BLaER1 (cell line): ENCODE measurements at regions not wholly inside any gene's neighbourhood (a gene's known extent, or its start where the extent isn't known, plus 50 kb on each side); places are given as distances from the start of the nearest gene placed in this dataset.

Experiments used
- H3K27ac ChIP-seq: shearing (Covaris generic); formaldehyde crosslinking; 2 replicates; pipeline ENCODE4 v1.8.1; 2022
- H3K27me3 ChIP-seq: shearing (Covaris generic); formaldehyde crosslinking; 2 replicates; pipeline ENCODE4 v1.8.1; 2022
- H3K36me3 ChIP-seq: shearing (Covaris generic); formaldehyde crosslinking; 2 replicates; pipeline ENCODE4 v1.8.1; 2022
- H3K4me1 ChIP-seq: shearing (Covaris generic); formaldehyde crosslinking; 2 replicates; pipeline ENCODE4 v1.8.1; 2022
- H3K4me2 ChIP-seq: shearing (Covaris generic); formaldehyde crosslinking; 2 replicates; pipeline ENCODE4 v1.8.1; 2022
- H3K4me3 ChIP-seq: shearing (Covaris generic); formaldehyde crosslinking; 2 replicates; pipeline ENCODE4 v1.8.1; 2022
- H3K9ac ChIP-seq: shearing (Covaris generic); formaldehyde crosslinking; 2 replicates; pipeline ENCODE4 v1.8.1; 2022
- H3K9me3 ChIP-seq: shearing (Covaris generic); formaldehyde crosslinking; 2 replicates; pipeline ENCODE4 v1.8.1; 2022
- H4K20me1 ChIP-seq: shearing (Covaris generic); formaldehyde crosslinking; 2 replicates; pipeline ENCODE4 v1.8.1; 2022
- Cebpa-rat ChIP-seq: shearing (Covaris generic); IDR thresholded peaks from 2 replicates; pipeline ENCODE4 v1.8.1; 2022

- no peak overlapping the region for H3K27ac ChIP-seq
- no peak overlapping the region for H3K9ac ChIP-seq
- no peaks in the 10 kb centered on the region for H3K9me3 ChIP-seq
- no peak overlapping the region for H3K4me3 ChIP-seq
- no peak overlapping the region for H3K4me2 ChIP-seq
- TF ChIP-seq Cebpa-rat: no peak
- H3K4me1 ChIP-seq: no peaks in the 10 kb centered on the region
- no peaks in the 10 kb centered on the region for H4K20me1 ChIP-seq
- no peaks in the 10 kb centered on the region for H3K36me3 ChIP-seq
- no peaks in the 10 kb centered on the region for H3K27me3 ChIP-seq
These were observed 708.6 kb upstream of the MARCKS start for GRCh38 chr6:113148566-113148965.

DNA sequence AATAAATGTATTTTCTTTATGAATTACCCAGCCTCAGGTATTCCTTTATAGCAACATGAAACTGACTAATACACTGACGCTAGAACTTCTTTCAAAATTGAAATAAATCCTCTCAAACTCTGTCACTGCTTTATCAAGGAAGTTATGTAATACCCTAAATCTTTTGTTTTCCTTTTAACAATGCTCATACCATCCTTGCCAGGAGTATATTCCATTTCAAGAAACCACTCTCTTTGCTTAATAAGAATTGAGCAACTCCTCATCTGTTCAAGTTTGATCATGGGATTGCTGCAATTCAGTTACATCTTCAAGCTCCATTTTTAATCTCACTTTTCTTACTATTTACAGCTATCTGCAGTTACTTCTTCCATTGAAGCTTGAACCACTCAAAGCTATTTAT is 707.6 kb upstream of the MARCKS start:
- Histone ChIP-seq H3K9ac (no peak overlapping the region), H3K27ac (no peak overlapping the region), H3K4me1 (no peaks in the 10 kb centered on the region), H3K36me3 (no peaks in the 10 kb centered on the region), H3K27me3 (no peaks in the 10 kb centered on the region), H3K4me2 (no peak overlapping the region), H3K4me3 (no peak overlapping the region), H3K9me3 (no peaks in the 10 kb centered on the region), H4K20me1 (no peaks in the 10 kb centered on the region)
- no peak for TF ChIP-seq Cebpa-rat

- TF ChIP-seq Cebpa-rat: no peak
- Histone ChIP-seq H3K4me2 (no peak overlapping the region), H3K9me3 (no peaks in the 10 kb centered on the region), H3K27ac (no peak overlapping the region), H3K4me3 (no peak overlapping the region), H3K4me1 (no peaks in the 10 kb centered on the region), H3K36me3 (no peaks in the 10 kb centered on the region), H3K27me3 (no peaks in the 10 kb centered on the region), H3K9ac (no peak overlapping the region), H4K20me1 (no peaks in the 10 kb centered on the region)
These were observed 696.7 kb upstream of the MARCKS start for GRCh38 chr6:113160306-113161017.

DNA sequence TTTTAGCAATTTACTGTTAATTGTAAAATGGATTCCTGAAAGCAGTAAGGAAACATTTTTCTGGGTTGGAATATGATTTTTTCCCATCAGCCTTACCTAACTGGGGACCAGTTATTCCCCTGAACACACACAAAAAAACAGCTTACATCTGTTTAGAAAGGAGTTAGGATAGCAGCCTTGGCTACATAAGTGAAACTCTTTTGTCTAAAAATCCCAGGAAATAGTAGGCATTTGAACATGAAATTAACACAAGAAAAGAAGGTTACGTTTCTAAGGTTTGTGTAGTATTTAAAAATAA is 696.2 kb upstream of the MARCKS start:
- no peak overlapping the region for H3K9ac ChIP-seq
- TF ChIP-seq Cebpa-rat: no peak
- no peak overlapping the region for H3K4me3 ChIP-seq
- H3K27me3 ChIP-seq: no peaks in the 10 kb centered on the region
- no peak overlapping the region for H3K27ac ChIP-seq
- no peaks in the 10 kb centered on the region for H3K4me1 ChIP-seq
- H3K9me3 ChIP-seq: no peaks in the 10 kb centered on the region
- no peaks in the 10 kb centered on the region for H3K36me3 ChIP-seq
- H4K20me1 ChIP-seq: no peaks in the 10 kb centered on the region
- no peak overlapping the region for H3K4me2 ChIP-seq

DNA sequence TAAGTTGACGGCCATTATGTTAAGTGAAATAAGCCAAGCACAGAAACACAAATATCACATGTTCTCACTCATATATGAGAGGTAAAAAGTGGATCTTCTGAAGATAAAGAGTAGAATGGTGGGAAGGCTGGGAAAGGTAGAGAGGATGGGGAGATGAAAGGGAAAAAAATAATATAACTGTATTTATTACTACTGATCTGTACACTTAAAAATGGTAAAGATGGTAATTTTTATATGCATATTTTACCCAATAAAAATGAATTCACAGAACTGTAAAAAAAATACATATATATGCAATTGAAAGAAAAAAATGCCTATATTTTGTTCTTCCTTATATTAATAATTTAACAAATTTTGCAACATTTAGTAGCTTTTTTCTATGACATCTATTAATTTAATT is 694.4 kb upstream of the MARCKS start:
- Histone ChIP-seq H3K9me3 (no peaks in the 10 kb centered on the region; the same call in 1 of the 2 replicates), H3K4me1 (no peaks in the 10 kb centered on the region), H3K4me3 (no peak overlapping the region), H3K4me2 (no peak overlapping the region), H4K20me1 (no peaks in the 10 kb centered on the region), H3K9ac (no peak overlapping the region), H3K27ac (no peak overlapping the region), H3K27me3 (no peaks in the 10 kb centered on the region), H3K36me3 (no peaks in the 10 kb centered on the region)
- no peak for TF ChIP-seq Cebpa-rat

- H3K4me1 ChIP-seq: no peaks in the 10 kb centered on the region
These were observed 689.1 kb upstream of the MARCKS start for GRCh38 chr6:113168057-113168456.

DNA sequence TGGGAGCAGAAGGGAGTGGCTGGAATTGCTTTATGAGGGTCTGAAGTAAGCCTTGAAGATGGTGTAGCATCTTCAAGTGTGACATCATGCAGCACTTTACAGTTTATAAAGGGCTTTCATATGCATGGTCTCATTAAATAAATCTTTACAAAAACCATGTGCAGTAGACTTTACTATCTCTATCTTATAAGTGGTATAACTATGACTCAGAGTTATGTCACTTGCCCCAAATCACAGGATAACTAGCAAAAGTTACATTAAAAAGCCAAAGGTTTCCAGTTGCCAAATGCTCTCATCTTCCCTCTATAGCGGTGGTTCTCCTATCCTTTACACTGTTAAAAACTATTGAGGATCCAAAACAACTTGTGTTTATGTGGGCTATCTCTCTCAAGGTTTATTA is 687.7 kb upstream of the MARCKS start:
- H4K20me1 ChIP-seq: no peaks in the 10 kb centered on the region
- no peaks in the 10 kb centered on the region for H3K36me3 ChIP-seq
- no peak overlapping the region for H3K4me2 ChIP-seq
- H3K27me3 ChIP-seq: no peaks in the 10 kb centered on the region
- no peak for TF ChIP-seq Cebpa-rat
- H3K4me1 ChIP-seq: no peaks in the 10 kb centered on the region
- peaks cover 5% of the 10 kb centered on the region; the same call in 1 of the 2 replicates for H3K9me3 ChIP-seq
- no peak overlapping the region for H3K4me3 ChIP-seq
- no peak overlapping the region for H3K27ac ChIP-seq
- H3K9ac ChIP-seq: no peak overlapping the region

More at GRCh38 chr6:113168057-113168456, 689.1 kb upstream of the MARCKS start:
- H4K20me1 ChIP-seq: no peaks in the 10 kb centered on the region
- H3K27ac ChIP-seq: no peak overlapping the region
- H3K9me3 ChIP-seq: peaks cover 5% of the 10 kb centered on the region; the same call in 1 of the 2 replicates
- no peaks in the 10 kb centered on the region for H3K36me3 ChIP-seq
- H3K4me3 ChIP-seq: no peak overlapping the region
- H3K9ac ChIP-seq: no peak overlapping the region
- H3K27me3 ChIP-seq: no peaks in the 10 kb centered on the region
- H3K4me2 ChIP-seq: no peak overlapping the region
- TF ChIP-seq Cebpa-rat: no peak

DNA sequence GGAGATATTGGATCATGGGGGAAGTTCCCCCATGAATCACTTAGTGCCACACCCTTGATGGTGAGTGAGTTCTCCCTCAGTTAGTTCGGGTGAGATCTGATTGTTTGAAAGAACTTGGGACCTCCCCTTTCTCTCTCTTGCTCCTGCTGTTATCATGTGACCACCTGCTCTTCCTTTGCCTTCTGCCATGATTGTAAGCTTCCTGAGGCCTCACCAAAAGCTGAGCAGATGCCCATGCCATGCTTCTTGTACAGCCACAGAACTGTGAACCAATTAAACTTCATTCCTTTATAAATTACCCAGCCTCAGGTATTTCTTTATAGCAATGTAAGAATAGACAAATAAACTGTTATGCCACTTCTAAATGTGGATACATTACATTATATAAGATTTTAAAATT is 686.7 kb upstream of the MARCKS start:
- Histone ChIP-seq H3K4me1 (no peaks in the 10 kb centered on the region), H3K9me3 (peaks cover 5% of the 10 kb centered on the region; the same call in 1 of the 2 replicates), H3K4me3 (no peak overlapping the region), H3K27ac (no peak overlapping the region), H3K27me3 (no peaks in the 10 kb centered on the region), H3K36me3 (no peaks in the 10 kb centered on the region), H4K20me1 (no peaks in the 10 kb centered on the region), H3K4me2 (no peak overlapping the region), H3K9ac (no peak overlapping the region)
- no peak for TF ChIP-seq Cebpa-rat

DNA sequence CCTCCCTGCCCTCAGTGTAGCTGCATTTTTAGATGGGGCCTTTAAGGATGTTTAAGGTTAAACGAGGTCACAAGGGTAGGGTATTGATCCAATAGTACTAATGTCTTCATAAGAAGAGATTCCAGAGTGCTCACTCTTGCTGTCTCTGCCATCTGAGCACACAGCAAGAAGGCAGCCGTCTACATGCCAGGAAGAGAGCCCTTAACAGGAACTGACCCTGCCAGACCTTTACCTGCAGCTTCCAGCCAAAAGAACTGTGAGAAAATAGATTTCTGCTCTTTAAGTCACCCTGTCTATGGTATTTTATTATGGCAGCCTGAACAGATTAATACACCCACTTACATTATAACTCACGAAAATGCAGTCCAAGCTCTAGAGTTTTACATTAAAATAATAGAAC is 685.3 kb upstream of the MARCKS start:
- Histone ChIP-seq H4K20me1 (no peaks in the 10 kb centered on the region), H3K4me3 (no peak overlapping the region), H3K27ac (no peak overlapping the region), H3K9ac (no peak overlapping the region), H3K27me3 (no peaks in the 10 kb centered on the region), H3K4me2 (no peak overlapping the region), H3K4me1 (no peaks in the 10 kb centered on the region), H3K9me3 (peaks cover 5% of the 10 kb centered on the region; the same call in 1 of the 2 replicates), H3K36me3 (no peaks in the 10 kb centered on the region)
- no peak for TF ChIP-seq Cebpa-rat

- Histone ChIP-seq H3K27ac (no peak overlapping the region), H3K27me3 (no peaks in the 10 kb centered on the region), H3K4me2 (no peak overlapping the region), H3K9ac (no peak overlapping the region), H3K36me3 (no peaks in the 10 kb centered on the region), H3K4me3 (no peak overlapping the region), H4K20me1 (no peaks in the 10 kb centered on the region), H3K9me3 (peaks cover 5% of the 10 kb centered on the region; the same call in 1 of the 2 replicates), H3K4me1 (no peaks in the 10 kb centered on the region)
- TF ChIP-seq Cebpa-rat: no peak
These were observed 684.6 kb upstream of the MARCKS start for GRCh38 chr6:113172531-113172966.

- no peak overlapping the region for H3K9ac ChIP-seq
- no peak for TF ChIP-seq Cebpa-rat
These were observed 678.8 kb upstream of the MARCKS start for GRCh38 chr6:113178349-113178748.

More at GRCh38 chr6:113178349-113178748, 678.8 kb upstream of the MARCKS start:
- no peaks in the 10 kb centered on the region for H3K4me1 ChIP-seq
- no peak overlapping the region for H3K4me3 ChIP-seq
- H3K27me3 ChIP-seq: no peaks in the 10 kb centered on the region
- H3K36me3 ChIP-seq: no peaks in the 10 kb centered on the region
- no peak overlapping the region for H3K4me2 ChIP-seq
- no peaks in the 10 kb centered on the region for H3K9me3 ChIP-seq
- H4K20me1 ChIP-seq: no peaks in the 10 kb centered on the region
- no peak overlapping the region for H3K27ac ChIP-seq
